B cell (primary cell): ENCODE measurements at regions not wholly inside any gene's neighbourhood (a gene's known extent, or its start where the extent isn't known, plus 50 kb on each side); places are given as distances from the start of the nearest gene placed in this dataset.

Source experiments
- ATAC-seq: fragments of 200-7000 bp; cut with Tn5 transposase; one replicate; pipeline ENCODE4 v1.10.0; 2021; ENCODE audit warnings: low read depth, mild to moderate bottlenecking, moderate number of reproducible peaks, moderate library complexity
- CTCF ChIA-PET: fragments of 350-600 bp; sonication (Branson Sonifier 250); formaldehyde crosslinking; loops from one replicate; lab custom pipeline; 2021; ENCODE audit warnings: antibody characterized with exemption, inconsistent platforms; lab: Charles Lee
- POLR2A ChIA-PET: fragments of 350-600 bp; sonication (Branson Sonifier 250); formaldehyde crosslinking; loops from one replicate; lab custom pipeline; 2021; ENCODE audit warnings: antibody characterized with exemption; lab: Charles Lee
- DNase-seq: peaks from one replicate; pipeline ENCODE4 v3.0.0; 2013
- H2AFZ ChIP-seq: 2 replicates; pipeline ENCODE4 v1.6.1; 2012; ENCODE audit warnings: mild to moderate bottlenecking, low read depth, low read length; ENCODE audit not compliant: insufficient read depth, poor library complexity, severe bottlenecking
- H3K27ac ChIP-seq, 2 donors: 1 replicate in 1 of 2; 2 replicates in 1 of 2; pipeline ENCODE4 v1.5.1; 2012 to 2013; ENCODE audit warnings: low read length in 2 of 2, mild to moderate bottlenecking in 2 of 2, moderate library complexity in 1 of 2
- H3K27me3 ChIP-seq, 4 experiments: fragments of 200-600 bp in 1 of 4; sonication (generic) in 1 of 4; replicated peaks in 1 of 4; 1 replicate in 2 of 4; 2 replicates in 2 of 4; pipeline versions ENCODE4 v1.6.1 to v1.7.0; 2013 to 2016; ENCODE audit warnings: low read length in 3 of 4, mild to moderate bottlenecking in 2 of 4, mixed read lengths in 1 of 4, moderate library complexity in 1 of 4; ENCODE audit not compliant: insufficient read depth in 4 of 4, control insufficient read depth in 3 of 4; ENCODE audit errors: control extremely low read depth in 1 of 4
- H3K36me3 ChIP-seq, 2 experiments: replicated peaks in 1 of 2; 1 replicate in 1 of 2; 2 replicates in 1 of 2; pipeline versions ENCODE4 v1.6.1 to v1.7.1; 2013; ENCODE audit warnings: low read length in 1 of 2; ENCODE audit not compliant: insufficient read depth in 2 of 2, control insufficient read depth in 1 of 2; ENCODE audit errors: control extremely low read depth in 1 of 2, extremely low read depth in 1 of 2
- H3K4me1 ChIP-seq, 2 donors: fragments of 200-600 bp in 1 of 2; sonication (generic) in 1 of 2; 1 replicate in 1 of 2; 2 replicates in 1 of 2; pipeline versions ENCODE4 v1.5.1 to v1.6.1; 2013 to 2017; ENCODE audit warnings: low read length in 2 of 2; ENCODE audit not compliant: control insufficient read depth in 2 of 2, insufficient read depth in 2 of 2
- H3K4me2 ChIP-seq: replicated peaks from 2 replicates; pipeline ENCODE3; 2012; ENCODE audit warnings: mild to moderate bottlenecking, low read depth, low read length; ENCODE audit not compliant: poor library complexity, severe bottlenecking
- H3K4me3 ChIP-seq, 5 experiments: fragments of 200-600 bp in 1 of 5; sonication (generic) in 1 of 5; 1 replicate in 3 of 5; 2 replicates in 2 of 5; pipeline versions ENCODE4 v1.5.1 to v1.7.0; 2011 to 2016; ENCODE audit warnings: low read length in 4 of 5, mild to moderate bottlenecking in 4 of 5, low read depth in 2 of 5, control low read depth in 1 of 5, moderate library complexity in 1 of 5; ENCODE audit not compliant: insufficient read depth in 1 of 5; ENCODE audit errors: control extremely low read depth in 1 of 5, extremely low read depth in 1 of 5
- H3K79me2 ChIP-seq: fragments of 200-600 bp; sonication (generic); one replicate; pipeline ENCODE4 v1.6.0; 2016; ENCODE audit warnings: low read length; ENCODE audit not compliant: control insufficient read depth, insufficient read depth
- H3K9ac ChIP-seq: fragments of 200-600 bp; sonication (generic); 2 replicates; pipeline ENCODE4 v1.6.1; 2017; ENCODE audit warnings: mild to moderate bottlenecking, low read length, moderate library complexity
- H3K9me3 ChIP-seq, 3 donors: one replicate each; pipeline versions ENCODE4 v1.6.1 to v1.7.1; 2013; ENCODE audit warnings: low read length in 2 of 3; ENCODE audit not compliant: control insufficient read depth in 2 of 3, insufficient read depth in 1 of 3; ENCODE audit errors: control extremely low read depth in 1 of 3
- H4K20me1 ChIP-seq: 2 replicates; pipeline ENCODE4 v1.6.0; 2012; ENCODE audit warnings: mild to moderate bottlenecking, low read length; ENCODE audit not compliant: insufficient read depth, control insufficient read depth, poor library complexity, severe bottlenecking
- H3K27ac Mint-ChIP-seq: one replicate; pipeline ENCODE4 v1.8.0; 2021; ENCODE audit warnings: mixed read lengths
- H3K27me3 Mint-ChIP-seq: one replicate; pipeline ENCODE4 v1.8.0; 2021; ENCODE audit warnings: mixed read lengths
- H3K4me1 Mint-ChIP-seq: one replicate; pipeline ENCODE4 v1.8.0; 2021; ENCODE audit warnings: mixed read lengths
- H3K4me3 Mint-ChIP-seq: one replicate; pipeline ENCODE4 v1.8.0; 2021; ENCODE audit warnings: mixed read lengths
- H3K9me3 Mint-ChIP-seq: one replicate; pipeline ENCODE4 v1.8.0; 2022; ENCODE audit warnings: mixed read lengths; ENCODE audit not compliant: insufficient read depth
- EZH2 ChIP-seq: IDR thresholded peaks from 2 replicates; pipeline ENCODE4 v1.6.1; 2012; ENCODE audit warnings: borderline replicate concordance, low read depth, mild to moderate bottlenecking, moderate library complexity, low read length; ENCODE audit not compliant: insufficient read depth, poor library complexity, severe bottlenecking
- whole genome bisulfite sequencing: methylation state at CpG from one replicate; pipeline ENCODE4 v1.1.5; 2013; ENCODE audit warnings: missing lambda C conversion rate; ENCODE audit not compliant: insufficient coverage; 5-methylcytosine and 5-hydroxymethylcytosine counted together
- intact Hi-C: fragments of 100-400 bp; cut with micrococcal nuclease; formaldehyde crosslinking; loops from one replicate; pipeline ENCODE4 v1.10.0; 2022
- TF ChIP-seq, protein P1 (sequence below): fragments of 200-600 bp; IDR thresholded peaks from one replicate; pipeline ENCODE4 v1.8.0; 2022; ENCODE audit warnings: antibody characterized with exemption, mild to moderate bottlenecking

DNA sequence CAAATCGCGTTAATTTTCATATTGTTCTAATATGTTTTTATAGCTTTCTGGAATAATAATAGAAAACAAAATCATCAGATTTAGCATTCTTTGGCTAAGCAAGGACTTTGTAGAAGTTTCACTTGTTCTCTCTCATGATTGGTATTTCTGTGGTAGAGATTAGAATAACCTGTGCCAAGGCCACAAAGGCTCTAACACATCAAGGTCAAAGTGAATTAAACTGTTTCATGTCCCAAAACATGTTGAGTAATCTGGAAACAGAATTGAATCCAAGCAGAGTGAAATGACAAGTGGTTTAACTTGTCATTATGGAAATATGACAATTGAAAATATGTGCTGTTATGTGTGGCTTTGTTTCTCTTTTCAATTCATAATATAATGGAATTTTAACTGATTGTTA lies 617.4 kb downstream of the CCDC85A start:
- TF ChIP-seq, protein P1, sequence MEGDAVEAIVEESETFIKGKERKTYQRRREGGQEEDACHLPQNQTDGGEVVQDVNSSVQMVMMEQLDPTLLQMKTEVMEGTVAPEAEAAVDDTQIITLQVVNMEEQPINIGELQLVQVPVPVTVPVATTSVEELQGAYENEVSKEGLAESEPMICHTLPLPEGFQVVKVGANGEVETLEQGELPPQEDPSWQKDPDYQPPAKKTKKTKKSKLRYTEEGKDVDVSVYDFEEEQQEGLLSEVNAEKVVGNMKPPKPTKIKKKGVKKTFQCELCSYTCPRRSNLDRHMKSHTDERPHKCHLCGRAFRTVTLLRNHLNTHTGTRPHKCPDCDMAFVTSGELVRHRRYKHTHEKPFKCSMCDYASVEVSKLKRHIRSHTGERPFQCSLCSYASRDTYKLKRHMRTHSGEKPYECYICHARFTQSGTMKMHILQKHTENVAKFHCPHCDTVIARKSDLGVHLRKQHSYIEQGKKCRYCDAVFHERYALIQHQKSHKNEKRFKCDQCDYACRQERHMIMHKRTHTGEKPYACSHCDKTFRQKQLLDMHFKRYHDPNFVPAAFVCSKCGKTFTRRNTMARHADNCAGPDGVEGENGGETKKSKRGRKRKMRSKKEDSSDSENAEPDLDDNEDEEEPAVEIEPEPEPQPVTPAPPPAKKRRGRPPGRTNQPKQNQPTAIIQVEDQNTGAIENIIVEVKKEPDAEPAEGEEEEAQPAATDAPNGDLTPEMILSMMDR, result no peak
- TF ChIP-seq EZH2, result no peak
- H3K4me3 ChIP-seq, result no peak overlapping the region
- no peak overlapping the region for H3K4me3 Mint-ChIP-seq
- no peaks in the 10 kb centered on the region for H3K79me2 ChIP-seq
- H2AFZ ChIP-seq, result no peak overlapping the region
- peaks cover 3% of the 10 kb centered on the region for H3K9me3 Mint-ChIP-seq
- no peak overlapping the region for H3K27ac Mint-ChIP-seq
- no peaks in the 10 kb centered on the region for H3K36me3 ChIP-seq
- WGBS, result no CpG with 5 or more reads among the region's 2 CpGs
- intact Hi-C loops, result no loop called here
- no peak overlapping the region for H3K4me2 ChIP-seq
- DNase-seq (no peak), ATAC-seq (no peak)
- ChIA-PET POLR2A (no interaction called here), CTCF (no interaction called here)
- H3K4me1 ChIP-seq, result no peaks in the 10 kb centered on the region
- H3K9ac ChIP-seq, result no peak overlapping the region
- H3K27me3 ChIP-seq, result no peaks in the 10 kb centered on the region
- H3K27ac ChIP-seq, result no peak overlapping the region
- no peaks in the 10 kb centered on the region for H3K4me1 Mint-ChIP-seq
- no peaks in the 10 kb centered on the region for H3K9me3 ChIP-seq
- H3K27me3 Mint-ChIP-seq, result no peaks in the 10 kb centered on the region
- no peaks in the 10 kb centered on the region for H4K20me1 ChIP-seq

DNA sequence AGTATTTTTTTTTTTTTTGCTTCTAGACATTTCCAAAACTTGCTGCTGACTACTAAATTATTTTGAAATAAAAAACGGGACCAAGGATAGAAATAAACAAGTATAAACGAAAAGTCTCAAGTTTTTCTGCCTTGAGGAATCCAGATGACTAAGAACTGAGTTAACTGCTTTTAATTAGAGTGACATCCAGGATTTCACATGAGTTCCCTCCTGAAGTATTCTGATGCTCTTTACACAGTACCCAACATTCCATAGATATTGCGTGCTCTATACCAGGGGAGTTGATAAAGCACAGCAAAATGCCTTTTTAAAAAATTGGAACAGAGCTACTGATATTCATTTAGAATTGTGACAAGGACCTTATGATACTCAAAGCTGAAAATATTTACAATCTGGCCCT lies 618.0 kb downstream of the CCDC85A start:
- Histone ChIP-seq H3K27ac (no peak overlapping the region), H3K36me3 (no peaks in the 10 kb centered on the region), H3K9me3 (no peaks in the 10 kb centered on the region), H3K4me2 (no peak overlapping the region), H3K79me2 (no peaks in the 10 kb centered on the region), H2AFZ (no peak overlapping the region), H3K9ac (no peak overlapping the region), H3K4me3 (no peak overlapping the region), H3K4me1 (no peaks in the 10 kb centered on the region), H4K20me1 (no peaks in the 10 kb centered on the region), H3K27me3 (no peaks in the 10 kb centered on the region)
- Mint-ChIP-seq H3K4me1 (no peaks in the 10 kb centered on the region), H3K9me3 (peaks cover 3% of the 10 kb centered on the region), H3K4me3 (no peak overlapping the region), H3K27me3 (no peaks in the 10 kb centered on the region), H3K27ac (no peak overlapping the region)
- DNase-seq, result no peak
- CTCF ChIA-PET, result no interaction called here
- ATAC-seq, result no peak
- TF ChIP-seq, protein P1, result no peak
- TF ChIP-seq EZH2, result no peak
- intact Hi-C loops, result no loop called here
- POLR2A ChIA-PET, result no interaction called here
- no CpG with 5 or more reads among the region's 3 CpGs for WGBS
